ENCODE measurements at regions not wholly inside any gene's neighbourhood (a gene's known extent, or its start where the extent isn't known, plus 50 kb on each side); places are given as distances from the start of the nearest gene placed in this dataset.

GRCh38 chrX:116306218-116306617 lies 130.2 kb upstream of the SLC6A14 start:
- no peak for TF ChIP-seq POLR2AphosphoS5 (IDR thresholded peaks at IDR 0.05; ENCODE audit: borderline replicate concordance, low read depth, low read length)
- TF ChIP-seq EZH2 (IDR thresholded peaks at IDR 0.05): no peak
- no peak for TF ChIP-seq FOXP2 (optimal IDR thresholded peaks at IDR 0.05; ENCODE audit: control extremely low read depth, extremely low read length, insufficient read depth)
